BJ (cell line): ENCODE measurements at regions not wholly inside any gene's neighbourhood (a gene's known extent, or its start where the extent isn't known, plus 50 kb on each side); places are given as distances from the start of the nearest gene placed in this dataset.

Source experiments
- CTCF ChIA-PET: fragments of 350-600 bp; formaldehyde crosslinking; extraction: SDS; loops from one replicate; lab custom pipeline; 2021; ENCODE audit warnings: antibody characterized with exemption, inconsistent platforms; lab: Yijun Ruan, JAX
- POLR2A ChIA-PET: fragments of 300-600 bp; sonication (Branson Sonifier 250); formaldehyde crosslinking; extraction: SDS; loops from one replicate; lab custom pipeline; 2021; ENCODE audit warnings: antibody characterized with exemption; lab: Charles Lee
- DNase-seq: peaks from one replicate; pipeline ENCODE4 v3.0.0-alpha.2; 2011; ENCODE audit warnings: low read depth
- H3K27me3 ChIP-seq: 2 replicates; pipeline ENCODE4 v1.6.0; 2011; ENCODE audit warnings: low read length; ENCODE audit not compliant: control insufficient read depth, insufficient read depth
- H3K36me3 ChIP-seq: 2 replicates; pipeline ENCODE4 v1.5.1; 2011; ENCODE audit warnings: low read length; ENCODE audit not compliant: control insufficient read depth, insufficient read depth
- H3K4me3 ChIP-seq: 2 replicates; pipeline ENCODE4 v1.5.1; 2011; ENCODE audit warnings: low read depth, mild to moderate bottlenecking, control low read depth, low read length
- CTCF ChIP-seq: IDR thresholded peaks from 2 replicates; pipeline ENCODE4 v1.5.1; 2011; ENCODE audit warnings: low read depth, mild to moderate bottlenecking, control low read depth, inconsistent platforms, low read length, moderate library complexity; ENCODE audit not compliant: insufficient read depth

GRCh38 chr5:3654515-3654914 lies 58.9 kb downstream of the IRX1 start:
- Histone ChIP-seq H3K4me3 (no peak overlapping the region), H3K27me3 (no peaks in the 10 kb centered on the region), H3K36me3 (no peaks in the 10 kb centered on the region)
- CTCF ChIA-PET, result no interaction called here
- no peak for TF ChIP-seq CTCF
- POLR2A ChIA-PET, result no interaction called here
- DNase-seq, result no peak

- CTCF ChIA-PET, result no interaction called here
- Histone ChIP-seq H3K36me3 (no peaks in the 10 kb centered on the region), H3K27me3 (no peaks in the 10 kb centered on the region), H3K4me3 (no peak overlapping the region)
- POLR2A ChIA-PET, result no interaction called here
- TF ChIP-seq CTCF, result no peak
- DNase-seq, result no peak
Observed at GRCh38 chr5:3656803-3657202, 61.2 kb downstream of the IRX1 start.

GRCh38 chr5:3657364-3658022 lies 61.9 kb downstream of the IRX1 start:
- Histone ChIP-seq H3K36me3 (no peaks in the 10 kb centered on the region), H3K4me3 (no peak overlapping the region), H3K27me3 (no peaks in the 10 kb centered on the region)
- TF ChIP-seq CTCF, result no peak
- ChIA-PET CTCF (no interaction called here), POLR2A (no interaction called here)
- no peak for DNase-seq

- no peak for TF ChIP-seq CTCF
- H3K36me3 ChIP-seq, result no peaks in the 10 kb centered on the region
- POLR2A ChIA-PET, result no interaction called here
- H3K27me3 ChIP-seq, result no peaks in the 10 kb centered on the region
- DNase-seq, result no peak
- CTCF ChIA-PET, result no interaction called here
- H3K4me3 ChIP-seq, result no peak overlapping the region
Observed at GRCh38 chr5:3658929-3659328, 63.3 kb downstream of the IRX1 start.

GRCh38 chr5:3659907-3660306 lies 64.3 kb downstream of the IRX1 start:
- H3K36me3 ChIP-seq, result no peaks in the 10 kb centered on the region
- H3K4me3 ChIP-seq, result no peak overlapping the region
- ChIA-PET POLR2A (no interaction called here), CTCF (no interaction called here)
- DNase-seq, result no peak
- H3K27me3 ChIP-seq, result no peaks in the 10 kb centered on the region
- no peak for TF ChIP-seq CTCF
